ENCODE measurements at regions not wholly inside any gene's neighbourhood (a gene's known extent, or its start where the extent isn't known, plus 50 kb on each side); places are given as distances from the start of the nearest gene placed in this dataset.

DNA sequence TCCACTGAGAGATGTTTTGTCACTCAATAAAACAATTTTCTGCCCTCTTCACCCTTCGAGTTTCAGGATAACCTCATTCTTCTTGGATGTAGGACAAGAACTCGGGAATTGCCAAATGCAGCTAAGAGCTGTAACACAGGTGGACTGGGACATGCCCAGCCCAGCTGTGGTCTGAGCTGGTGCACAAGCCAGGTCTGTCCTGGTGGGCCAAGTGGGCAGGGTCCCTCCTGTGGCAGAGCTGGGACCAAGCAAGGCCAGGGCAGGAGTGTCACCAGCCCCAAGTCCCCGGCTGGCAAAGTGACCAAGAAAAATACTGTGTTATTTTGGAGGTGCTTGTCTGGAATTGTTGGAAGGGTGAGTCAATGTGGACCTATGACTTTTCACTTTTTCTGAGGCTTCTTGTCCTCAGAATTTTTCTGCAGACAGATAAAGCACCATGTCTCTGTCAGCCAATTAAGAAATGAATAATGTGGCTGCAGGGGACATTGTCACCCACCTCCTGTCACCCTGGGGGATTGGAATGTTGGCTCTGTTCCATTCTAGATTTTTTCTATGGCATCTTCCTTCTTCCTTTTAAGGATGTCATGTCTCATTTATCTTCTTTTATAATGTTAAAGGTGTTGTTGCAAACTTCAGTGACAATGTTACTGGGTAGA lies 645.2 kb upstream of the EPHA6 start:
- ATAC-seq (no peak), DNase-seq (no peak)
- intact Hi-C loops (cut with micrococcal nuclease) = no loop called here

DNA sequence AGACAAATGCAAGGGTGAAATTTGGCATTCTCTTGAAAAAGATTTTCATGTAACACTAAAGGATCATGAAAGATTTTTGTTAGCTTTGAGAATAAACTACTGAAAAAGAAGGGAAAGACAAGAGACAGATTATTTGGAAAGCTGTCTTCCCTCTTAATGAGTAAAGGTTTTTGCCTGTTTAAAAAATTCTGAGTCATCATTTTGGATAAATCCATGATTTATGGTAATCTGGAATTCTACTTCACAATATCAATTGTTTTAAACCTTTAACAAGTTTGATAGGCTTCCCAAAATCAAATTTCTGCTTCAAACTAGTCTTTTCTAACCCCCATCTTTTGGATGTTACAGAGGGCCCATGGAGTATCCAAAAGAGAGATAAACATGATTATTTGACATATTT lies 641.5 kb upstream of the EPHA6 start:
- DNase-seq (no peak), ATAC-seq (no peak)
- intact Hi-C loops (cut with micrococcal nuclease) = no loop called here

DNA sequence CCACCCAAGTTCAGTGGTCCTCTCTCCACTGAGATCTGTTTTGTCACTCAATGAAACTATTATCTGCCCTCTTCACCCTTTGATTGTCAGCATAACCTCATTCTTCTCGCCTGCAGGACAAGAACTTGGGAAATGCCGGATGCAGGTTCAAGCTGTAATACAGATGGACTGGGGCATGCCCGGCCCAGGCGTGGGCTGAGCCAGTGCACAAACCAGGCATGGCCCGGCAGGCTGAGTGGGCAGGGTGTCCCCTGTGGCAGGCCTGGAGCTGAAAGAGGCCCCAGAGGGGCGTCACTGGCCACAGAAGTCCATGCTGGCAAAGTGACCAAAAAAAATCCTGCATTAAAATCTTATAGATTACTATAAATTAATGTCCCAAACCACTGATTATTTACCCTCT lies 638.9 kb upstream of the EPHA6 start:
- DNase-seq (no peak), ATAC-seq (no peak)
- intact Hi-C loops (cut with micrococcal nuclease) = no loop called here

DNA sequence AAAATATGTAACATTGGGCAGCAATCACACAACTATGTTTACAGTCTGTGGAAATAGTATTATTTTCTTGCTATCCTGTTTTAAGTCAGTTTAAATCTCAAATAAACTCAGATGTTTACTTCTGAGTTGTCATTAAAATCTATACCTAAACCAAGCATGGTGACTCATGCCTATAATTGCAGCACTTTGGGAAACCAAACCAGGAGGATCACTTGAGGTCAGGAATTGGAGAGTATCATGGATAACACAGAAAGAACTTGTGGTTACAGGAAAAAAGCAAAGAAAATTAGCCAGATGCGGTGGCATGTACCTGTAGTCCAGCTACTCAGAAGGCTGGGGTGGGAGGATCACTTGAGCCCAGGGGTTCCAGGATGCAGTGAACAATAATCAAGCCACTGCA lies 631.6 kb upstream of the EPHA6 start:
- intact Hi-C loops (cut with micrococcal nuclease) = no loop called here
- no peak for ATAC-seq
- no peak for DNase-seq

DNA sequence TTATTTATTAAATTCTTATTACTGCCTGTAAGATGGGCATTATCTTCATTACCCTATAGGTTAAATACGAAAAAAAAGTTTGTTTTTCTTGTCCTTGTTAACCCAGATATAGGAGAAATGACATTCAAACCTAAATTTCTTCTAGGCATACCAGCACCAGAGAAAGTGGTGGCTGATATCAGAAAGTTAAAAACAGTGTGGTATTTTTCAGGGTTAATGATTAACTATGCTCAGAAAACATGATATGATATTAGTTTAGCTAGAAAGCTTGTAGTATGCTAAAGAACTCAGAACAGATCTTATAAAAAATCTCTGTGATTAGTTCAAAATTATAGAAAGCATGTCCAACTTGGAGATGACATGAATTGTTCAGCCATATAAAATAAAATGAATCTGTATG lies 630.5 kb upstream of the EPHA6 start:
- intact Hi-C loops (cut with micrococcal nuclease) = no loop called here
- DNase-seq = no peak

DNA sequence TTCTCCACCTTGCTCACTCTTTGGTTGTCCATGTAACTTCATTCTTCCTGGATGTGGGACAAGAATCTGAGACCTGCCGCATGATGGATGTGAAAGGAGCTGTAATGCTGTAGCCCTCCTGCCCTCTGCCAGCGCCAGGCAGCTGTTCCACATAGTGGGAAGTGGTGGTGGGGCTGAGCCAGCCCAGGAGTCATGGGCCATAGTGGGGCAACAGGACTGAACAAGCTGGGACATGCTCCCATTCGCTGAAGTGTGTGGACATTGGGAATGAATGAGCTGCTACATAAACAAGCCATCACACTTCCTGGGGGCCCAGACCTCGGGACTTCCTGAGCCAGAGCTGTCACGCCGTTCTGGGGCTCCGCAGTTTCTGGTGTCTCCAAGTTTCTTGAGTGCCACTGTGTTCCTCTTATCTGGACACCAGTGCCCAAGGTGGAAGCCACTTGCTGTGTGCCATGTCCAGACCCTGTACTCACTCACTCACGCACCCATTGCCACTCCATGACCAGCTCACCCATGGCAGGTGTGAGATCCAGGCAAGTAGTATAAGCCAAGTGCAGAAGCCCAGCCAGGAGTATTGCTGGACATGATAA lies 624.3 kb upstream of the EPHA6 start:
- ATAC-seq (no peak), DNase-seq (no peak)
- intact Hi-C loops (cut with micrococcal nuclease) = no loop called here

More for the DNA sequence above, 630.5 kb upstream of the EPHA6 start:
- no peak for ATAC-seq

DNA sequence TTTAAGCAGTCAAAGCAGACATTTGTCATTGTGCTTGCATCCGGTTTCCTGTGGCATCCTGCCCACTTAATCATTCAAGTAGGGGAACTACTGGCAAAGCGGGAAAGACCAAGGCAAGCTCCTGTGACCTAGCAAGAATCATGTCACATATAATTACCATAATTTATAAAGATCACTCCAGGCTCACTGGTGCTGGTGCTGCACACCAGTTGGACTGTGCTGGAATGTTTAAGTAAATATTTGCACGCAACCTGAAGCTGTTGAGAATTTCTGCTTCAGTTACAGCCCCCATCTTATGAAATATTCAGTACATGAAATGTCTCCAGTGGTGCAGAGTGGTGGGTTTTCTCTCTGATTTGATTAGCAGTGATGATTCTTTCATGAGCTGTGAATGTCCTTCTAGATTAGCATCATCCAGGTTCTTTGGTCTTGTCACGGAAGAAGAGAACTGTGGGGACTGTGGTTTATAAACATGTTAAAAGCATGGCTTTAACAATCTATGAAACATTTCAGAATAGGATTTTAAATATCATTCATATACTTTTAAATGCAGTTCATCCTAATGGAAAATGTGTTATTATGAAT lies 621.3 kb upstream of the EPHA6 start:
- intact Hi-C loops (cut with micrococcal nuclease) = no loop called here
- DNase-seq (no peak), ATAC-seq (no peak)

DNA sequence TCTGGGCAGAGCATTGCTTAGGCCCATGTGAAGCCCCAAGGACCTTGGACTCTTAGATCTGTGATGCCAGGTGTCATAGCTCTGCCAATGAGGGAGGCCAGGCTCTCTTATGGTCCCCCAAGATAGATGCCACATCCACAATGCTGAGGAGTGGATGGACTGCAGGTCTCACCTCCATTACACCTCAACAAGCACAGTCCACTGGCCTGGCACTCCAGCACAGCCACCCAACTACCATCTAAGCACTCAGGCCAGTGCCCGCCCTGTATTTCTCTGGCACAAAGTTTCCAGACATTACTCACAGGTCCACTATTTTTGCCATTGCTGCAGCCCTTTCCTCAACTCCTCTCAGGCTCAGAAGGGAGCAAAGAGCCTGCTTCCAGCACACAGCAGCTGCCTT lies 613.5 kb upstream of the EPHA6 start:
- DNase-seq (no peak), ATAC-seq (no peak)
- intact Hi-C loops (cut with micrococcal nuclease) = no loop called here

DNA sequence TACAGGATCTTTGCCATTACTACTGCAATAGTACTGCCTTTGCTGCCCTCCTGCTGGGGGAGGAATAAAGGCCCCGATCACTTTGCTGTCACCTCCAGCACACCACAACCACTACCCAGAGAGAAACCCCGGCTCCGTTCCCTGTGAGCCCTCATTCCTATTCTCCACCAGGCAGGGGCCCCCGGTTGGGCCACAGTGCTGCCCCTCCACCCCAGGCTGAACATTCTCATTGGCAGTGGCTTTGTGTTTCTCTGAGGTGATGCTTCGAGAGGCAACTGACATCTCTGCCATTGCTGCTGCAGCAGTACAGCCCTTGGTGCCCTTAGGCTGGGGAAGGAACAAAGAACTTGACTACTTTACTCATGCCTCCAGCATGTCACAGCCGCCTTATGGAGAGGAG lies 612.9 kb upstream of the EPHA6 start:
- DNase-seq (no peak), ATAC-seq (no peak)
- intact Hi-C loops (cut with micrococcal nuclease) = no loop called here

DNA sequence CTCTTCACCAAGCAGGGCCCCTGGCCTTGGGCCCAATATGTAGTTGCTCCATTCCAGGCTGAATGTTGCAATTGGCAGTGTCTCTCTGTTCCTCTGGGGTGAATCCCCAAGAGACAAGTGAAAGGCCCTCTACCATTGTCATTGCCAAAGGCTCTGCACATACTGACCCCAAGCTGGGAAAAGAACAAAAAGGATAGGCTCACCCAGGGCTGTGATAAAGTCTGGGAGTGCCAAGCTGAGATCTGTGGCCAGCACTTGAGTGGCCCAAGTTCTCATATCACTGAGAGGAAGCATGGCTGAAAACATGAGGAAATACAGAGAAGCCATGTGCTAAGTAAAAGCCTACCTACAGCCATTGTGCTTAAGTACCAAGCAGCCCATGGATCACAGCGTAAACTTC lies 612.2 kb upstream of the EPHA6 start:
- ATAC-seq (no peak), DNase-seq (no peak)
- intact Hi-C loops (cut with micrococcal nuclease) = no loop called here

DNA sequence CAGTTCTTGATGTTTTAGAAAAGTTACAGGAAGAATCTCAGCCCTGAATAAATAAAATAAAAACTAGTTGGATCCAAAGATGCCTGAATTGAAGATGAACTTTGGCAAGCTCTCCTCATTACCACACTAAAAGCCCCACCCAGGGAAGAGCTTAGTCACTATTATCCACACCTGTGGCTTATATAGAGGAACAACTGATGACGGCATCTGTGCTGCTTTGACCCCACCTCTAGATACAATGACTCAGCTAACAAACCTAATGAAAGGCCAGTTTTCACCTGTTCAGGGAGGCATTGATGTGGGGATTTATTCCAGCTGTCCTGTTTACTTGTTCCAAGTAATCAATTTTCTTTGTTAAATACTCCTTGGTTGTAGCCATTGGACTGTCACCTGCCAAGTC lies 604.7 kb upstream of the EPHA6 start:
- no peak for DNase-seq
- no peak for ATAC-seq
- intact Hi-C loops (cut with micrococcal nuclease) = no loop called here

DNA sequence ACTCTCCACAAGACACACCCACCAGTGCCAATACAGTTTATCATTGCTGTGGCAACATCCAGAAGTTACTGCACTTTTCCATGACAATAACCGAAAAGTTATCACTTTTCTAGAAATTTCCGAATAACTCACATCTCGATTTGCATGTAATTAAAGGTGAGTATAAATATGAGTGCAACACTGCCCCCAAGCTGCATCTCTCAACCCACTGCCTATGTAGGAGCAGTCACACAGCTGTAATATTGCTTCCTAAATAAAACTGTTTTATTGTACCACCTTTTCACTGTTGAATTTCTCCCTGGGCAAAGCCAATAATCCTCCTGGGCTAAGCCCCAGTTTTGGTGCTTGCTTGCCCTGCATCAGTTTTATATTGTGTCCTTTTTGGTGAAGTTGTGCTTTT lies 601.0 kb upstream of the EPHA6 start:
- intact Hi-C loops (cut with micrococcal nuclease) = no loop called here
- no peak for DNase-seq
- ATAC-seq = no peak

DNA sequence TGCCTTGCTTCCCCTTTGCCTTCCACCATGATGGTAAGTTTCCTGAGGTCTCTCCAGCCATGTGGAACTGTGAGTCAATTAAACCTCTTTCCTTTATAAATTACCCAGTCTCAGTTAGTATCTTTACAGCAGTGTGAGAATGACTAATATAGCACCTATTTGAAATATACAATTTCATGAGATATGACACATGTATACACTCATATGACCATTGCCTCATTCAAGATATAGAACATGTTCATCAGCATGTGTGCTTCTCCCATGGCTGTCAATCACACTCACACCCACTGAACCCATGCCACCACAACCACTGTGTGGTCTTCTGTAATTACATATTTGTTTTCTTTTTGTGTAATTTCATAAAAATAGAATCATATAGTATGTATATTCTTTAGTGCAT lies 599.5 kb upstream of the EPHA6 start:
- no peak for DNase-seq
- no peak for ATAC-seq
- intact Hi-C loops (cut with micrococcal nuclease) = no loop called here

DNA sequence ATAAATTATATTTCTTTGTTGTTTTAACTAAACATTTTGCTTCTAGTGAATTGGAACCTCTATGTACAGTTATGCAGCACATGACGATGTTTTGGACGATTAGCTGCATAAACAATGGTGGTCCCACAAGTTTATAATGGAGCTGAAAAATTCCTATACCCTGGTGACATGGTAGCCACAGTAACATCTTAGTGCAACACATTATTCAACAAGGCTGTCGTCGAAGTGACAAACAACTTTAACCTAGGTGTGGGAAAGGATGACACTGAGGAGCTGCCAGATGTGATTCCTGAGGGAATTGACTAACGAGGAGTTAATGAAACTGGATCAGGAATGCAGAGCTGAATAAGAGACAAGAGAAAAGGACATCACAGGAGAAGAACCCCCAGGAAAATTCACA lies 588.9 kb upstream of the EPHA6 start:
- intact Hi-C loops (cut with micrococcal nuclease) = no loop called here
- ATAC-seq = no peak

DNA sequence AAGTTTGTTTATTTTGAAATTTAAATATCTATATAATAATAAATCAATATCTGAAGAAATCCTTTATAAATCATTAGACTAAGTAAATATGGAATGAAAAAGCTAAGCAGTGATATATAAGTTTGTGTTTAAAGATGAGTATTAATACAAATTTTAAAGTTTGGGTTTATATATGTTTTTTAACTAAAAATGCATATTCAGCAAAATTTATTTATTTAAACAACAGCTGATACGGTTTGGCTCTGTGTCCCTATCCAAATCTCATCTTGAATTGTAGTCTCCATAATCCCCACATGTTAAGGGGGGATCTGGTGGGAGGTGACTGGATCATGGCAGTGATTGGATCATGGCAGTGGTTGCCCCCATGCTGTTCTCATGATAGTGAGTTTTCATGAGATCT lies 580.7 kb upstream of the EPHA6 start:
- intact Hi-C loops (cut with micrococcal nuclease) = no loop called here
- DNase-seq (no peak), ATAC-seq (no peak)

More for the DNA sequence above, 588.9 kb upstream of the EPHA6 start:
- DNase-seq = no peak

DNA sequence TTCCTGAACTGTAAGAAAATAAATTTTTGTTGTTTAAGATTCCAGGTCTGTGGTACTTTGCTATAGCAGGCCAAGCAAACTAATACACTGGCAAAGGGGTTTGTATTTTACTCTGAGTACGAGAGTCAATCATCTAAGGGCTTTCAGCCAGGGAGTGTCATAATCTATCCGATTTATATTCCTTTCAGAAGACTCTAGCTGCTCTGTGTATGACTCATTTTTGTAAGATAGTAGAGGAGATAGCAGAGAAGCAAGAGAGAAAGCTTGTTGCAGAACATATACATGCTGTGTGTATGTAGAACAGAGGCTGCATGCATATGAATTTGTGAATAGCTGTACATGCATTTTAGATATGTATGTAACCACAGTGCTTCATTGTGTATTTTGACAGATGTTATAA lies 577.9 kb upstream of the EPHA6 start:
- DNase-seq (no peak), ATAC-seq (no peak)
- intact Hi-C loops (cut with micrococcal nuclease) = no loop called here

DNA sequence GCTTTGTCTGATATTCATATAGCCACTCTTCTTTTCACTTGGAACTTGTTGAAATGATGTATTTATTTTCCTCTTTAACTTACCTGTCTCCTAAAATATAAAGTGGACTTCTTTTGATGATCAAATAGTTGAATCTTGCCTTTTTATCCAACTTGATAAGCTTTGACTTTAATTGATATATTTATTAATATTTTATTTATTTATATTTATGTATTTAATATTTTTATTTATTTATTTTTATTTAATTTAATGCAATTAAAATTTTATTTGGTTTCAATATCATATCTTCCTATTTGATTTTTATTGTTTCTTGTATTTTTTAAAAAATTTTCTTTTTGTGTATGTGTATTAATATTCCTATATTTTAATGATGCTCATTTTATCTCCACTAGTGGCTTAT lies 555.1 kb upstream of the EPHA6 start:
- DNase-seq (no peak), ATAC-seq (no peak)
- intact Hi-C loops (cut with micrococcal nuclease) = no loop called here

DNA sequence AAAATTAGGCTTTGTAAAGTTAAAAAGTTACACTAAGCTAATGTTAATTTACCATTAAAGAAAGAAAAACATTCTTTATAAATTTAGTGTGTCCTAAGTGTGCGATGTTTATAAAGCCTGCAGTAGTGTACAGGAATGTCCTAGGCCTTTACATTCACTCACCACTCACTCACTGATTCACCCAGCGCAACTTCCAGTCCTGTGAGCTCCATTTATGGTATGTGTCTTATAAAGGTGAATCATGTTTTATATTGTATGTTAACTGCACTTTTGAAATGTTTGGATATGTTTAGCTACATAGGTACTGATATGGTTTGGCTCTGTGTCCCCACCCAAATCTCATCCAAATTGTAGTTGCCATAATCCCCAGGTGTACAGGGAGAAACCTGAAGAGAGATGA lies 549.7 kb upstream of the EPHA6 start:
- ATAC-seq (no peak), DNase-seq (no peak)
- intact Hi-C loops (cut with micrococcal nuclease) = no loop called here

DNA sequence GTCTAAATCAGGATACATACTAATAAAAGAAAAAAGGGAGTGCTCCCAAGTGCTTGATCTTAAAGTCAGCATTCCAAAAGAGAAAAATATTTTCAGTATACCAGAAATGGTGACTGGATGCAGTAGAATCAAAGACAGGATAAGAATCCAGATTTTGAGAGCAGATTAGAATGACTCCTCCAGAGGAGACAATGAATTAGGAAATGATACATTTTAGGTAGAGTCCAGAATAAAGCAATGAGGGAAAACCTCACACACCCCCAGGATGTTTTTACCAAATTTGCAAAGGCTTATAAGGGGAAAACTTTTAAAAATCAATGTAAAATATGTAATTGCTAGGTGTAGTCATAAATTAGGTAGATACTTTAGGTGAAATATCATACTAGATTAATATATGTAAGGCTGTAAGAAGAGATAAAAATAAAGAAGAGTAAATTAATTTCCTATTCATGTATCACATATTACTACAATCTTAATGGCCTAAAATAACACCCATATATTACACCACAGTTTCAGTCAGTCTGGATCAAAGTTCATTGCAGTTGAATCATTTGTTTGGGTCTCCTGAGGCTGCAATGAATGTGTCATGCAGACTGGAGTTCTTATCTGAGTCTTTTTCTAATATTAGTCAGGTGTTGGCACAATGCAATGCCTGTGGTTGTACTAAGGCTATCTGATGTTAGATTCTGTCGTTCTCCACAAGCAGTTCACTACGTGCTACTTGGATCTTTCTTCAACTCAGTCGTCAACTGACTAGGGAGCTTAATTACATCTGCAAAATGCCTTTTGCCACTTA lies 547.8 kb upstream of the EPHA6 start:
- ATAC-seq (peak; percentile 82), DNase-seq (no peak)
- intact Hi-C loops (cut with micrococcal nuclease) = no loop called here

DNA sequence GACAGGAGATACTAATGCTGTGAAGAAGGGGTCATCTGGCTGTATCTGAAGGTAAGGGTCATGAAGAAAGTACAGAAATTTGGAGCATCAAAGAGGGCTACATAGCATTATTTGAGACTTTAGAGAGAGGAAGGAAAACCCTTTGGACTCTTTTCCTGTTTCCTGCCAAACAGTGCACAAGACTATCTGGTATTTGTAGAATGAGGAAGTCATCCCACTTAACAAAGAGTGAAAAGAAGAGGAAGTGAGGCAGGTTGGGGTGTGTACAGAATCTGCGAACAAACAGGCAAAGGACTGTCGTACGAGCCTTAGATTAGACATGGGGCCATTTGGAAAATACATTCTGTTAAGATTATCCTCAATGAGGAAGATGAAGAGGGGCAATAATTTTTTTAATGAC lies 546.8 kb upstream of the EPHA6 start:
- intact Hi-C loops (cut with micrococcal nuclease) = no loop called here
- ATAC-seq = no peak
- DNase-seq = no peak

DNA sequence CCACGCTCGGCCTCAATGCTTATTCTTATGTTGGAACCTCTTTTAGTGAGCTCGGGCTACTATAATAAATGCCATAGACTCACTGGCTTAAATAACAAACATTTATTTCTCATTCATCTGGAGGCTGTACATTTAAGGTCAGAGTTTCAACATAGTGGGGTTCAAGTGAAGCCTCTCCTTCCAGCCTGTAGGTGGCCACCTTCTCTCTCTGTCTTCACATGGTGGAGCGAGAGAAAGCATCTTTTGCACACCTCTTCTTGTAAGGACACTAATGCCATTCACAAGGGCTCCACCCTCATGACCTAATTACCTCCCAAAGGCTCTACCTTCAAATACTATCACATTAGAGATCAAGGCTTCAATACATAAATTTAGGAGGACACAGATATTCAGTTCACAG lies 520.3 kb upstream of the EPHA6 start:
- DNase-seq (no peak), ATAC-seq (no peak)
- intact Hi-C loops (cut with micrococcal nuclease) = no loop called here
